Activated T-cell treated with anti-CD3 and anti-CD28 coated beads, Interleukin-2, amount 50 U/mL, for 4 hours (primary cell): ENCODE measurements at regions not wholly inside any gene's neighbourhood (a gene's known extent, or its start where the extent isn't known, plus 50 kb on each side); places are given as distances from the start of the nearest gene placed in this dataset.
"Not testable (repeated sequence)": the region's sequence is repeated elsewhere in the genome, so short reads cannot be mapped to it uniquely, and the experiment has no call there.

Experiments
- ATAC-seq, 2 donors: fragments of 200-7000 bp; cut with Tn5 transposase; one replicate each; pipeline ENCODE4 v1.10.0; 2021
- DNase-seq: peaks from one replicate; pipeline ENCODE4 v3.0.0-alpha.2; 2020
- H3K27me3 Mint-ChIP-seq: one replicate; pipeline ENCODE4 v1.8.0; 2021; ENCODE audit warnings: low read depth, mixed read lengths
- H3K36me3 Mint-ChIP-seq: one replicate; pipeline ENCODE4 v1.8.0; 2022; ENCODE audit warnings: mixed read lengths; ENCODE audit not compliant: insufficient read depth
- H3K4me1 Mint-ChIP-seq: one replicate; pipeline ENCODE4 v1.8.0; 2021; ENCODE audit warnings: low read depth, mixed read lengths
- H3K4me3 Mint-ChIP-seq: one replicate; pipeline ENCODE4 v1.8.0; 2021; ENCODE audit warnings: mild to moderate bottlenecking, moderate library complexity, mixed read lengths
- H3K9me3 Mint-ChIP-seq: one replicate; pipeline ENCODE4 v1.8.0; 2021; ENCODE audit warnings: mixed read lengths

DNA sequence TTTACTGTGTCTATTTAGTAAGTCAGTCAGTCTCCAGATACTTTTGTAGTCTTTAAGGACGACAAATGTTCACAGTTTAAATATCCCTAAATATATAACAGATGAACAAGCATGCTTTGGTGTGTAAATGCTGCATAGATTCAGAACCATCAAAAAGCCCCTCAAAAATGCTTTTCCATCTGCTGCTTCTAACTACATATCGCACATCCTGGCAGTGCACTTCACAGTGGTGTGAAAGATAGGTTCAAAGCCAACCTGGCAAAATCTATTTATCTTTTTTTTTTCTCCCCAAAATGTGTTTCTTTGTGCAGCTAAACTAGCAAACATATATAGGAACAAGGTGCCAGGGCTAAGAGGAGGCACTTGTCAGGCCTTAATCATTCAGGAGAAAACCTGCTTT is 753.8 kb downstream of the PLCL1 start:
- no peaks in the 10 kb centered on the region for H3K36me3 Mint-ChIP-seq
- no peak for ATAC-seq
- H3K4me1 Mint-ChIP-seq: no peaks in the 10 kb centered on the region
- H3K9me3 Mint-ChIP-seq: peaks cover 17% of the 10 kb centered on the region
- no peak overlapping the region for H3K4me3 Mint-ChIP-seq
- DNase-seq: no peak
- H3K27me3 Mint-ChIP-seq: no peaks in the 10 kb centered on the region

DNA sequence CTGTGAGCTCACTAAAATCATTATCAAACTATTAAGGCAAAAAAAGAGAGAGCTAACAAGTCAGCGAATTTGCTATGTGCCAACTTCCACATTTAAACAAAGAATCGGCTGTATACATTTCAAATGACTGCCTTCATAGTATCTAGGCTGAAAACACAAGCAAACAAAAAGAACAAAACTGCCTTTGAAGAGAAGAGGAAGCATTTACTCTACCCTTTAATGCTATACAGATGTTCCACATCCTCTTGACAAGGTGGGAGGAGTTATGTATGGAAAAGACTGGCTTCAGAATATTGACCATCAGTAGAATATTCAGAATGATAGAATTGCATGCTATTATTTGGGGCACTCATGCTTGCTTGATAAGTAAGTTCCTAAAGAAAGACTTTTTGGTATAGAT is 741.7 kb downstream of the PLCL1 start:
- H3K27me3 Mint-ChIP-seq: no peaks in the 10 kb centered on the region
- DNase-seq (no peak), ATAC-seq (no peak)
- no peak overlapping the region for H3K4me3 Mint-ChIP-seq
- no peaks in the 10 kb centered on the region for H3K36me3 Mint-ChIP-seq
- H3K9me3 Mint-ChIP-seq: no peaks in the 10 kb centered on the region
- H3K4me1 Mint-ChIP-seq: no peaks in the 10 kb centered on the region

DNA sequence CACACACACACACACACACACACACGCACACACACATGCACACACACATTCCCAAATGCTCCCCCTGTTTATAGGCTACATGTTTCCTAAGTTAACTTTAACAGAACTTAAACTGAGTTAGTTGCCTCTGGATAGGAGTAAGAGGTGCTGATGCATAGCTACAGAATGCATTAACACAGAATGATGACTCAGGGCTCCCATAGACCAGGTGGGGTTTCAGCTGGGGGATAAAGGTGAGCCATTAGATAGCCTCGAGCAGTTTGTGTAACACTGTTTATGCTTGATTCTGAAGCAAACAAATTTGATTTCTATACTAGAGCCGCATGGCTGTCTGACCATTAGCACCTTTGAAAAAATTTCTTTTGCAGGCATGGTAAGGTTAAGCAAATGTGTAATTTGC is 741.0 kb downstream of the PLCL1 start:
- DNase-seq (no peak), ATAC-seq (no peak)
- Mint-ChIP-seq H3K4me1 (no peaks in the 10 kb centered on the region), H3K36me3 (no peaks in the 10 kb centered on the region), H3K9me3 (no peaks in the 10 kb centered on the region), H3K27me3 (no peaks in the 10 kb centered on the region), H3K4me3 (no peak overlapping the region)

DNA sequence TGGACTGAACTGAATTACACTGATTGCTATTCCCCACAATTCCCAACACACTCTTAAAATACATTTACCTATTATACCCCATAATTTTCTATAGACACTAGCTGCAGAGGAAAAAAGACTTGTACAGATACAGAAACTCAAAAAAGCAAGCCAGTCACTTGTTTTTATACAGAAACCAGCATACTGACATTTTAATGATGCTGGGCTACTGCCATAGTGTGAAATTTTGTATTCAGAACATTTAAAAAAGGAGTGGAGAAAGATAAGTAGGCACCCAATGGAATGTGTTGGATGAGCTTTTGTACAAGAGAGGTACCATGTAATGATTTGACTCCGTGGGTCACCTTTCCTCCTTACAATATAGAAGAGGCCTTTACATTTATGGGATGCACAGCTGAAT is 740.1 kb downstream of the PLCL1 start:
- Mint-ChIP-seq H3K36me3 (no peaks in the 10 kb centered on the region), H3K4me1 (no peaks in the 10 kb centered on the region), H3K4me3 (no peak overlapping the region), H3K9me3 (no peaks in the 10 kb centered on the region), H3K27me3 (no peaks in the 10 kb centered on the region)
- ATAC-seq (no peak), DNase-seq (no peak)

DNA sequence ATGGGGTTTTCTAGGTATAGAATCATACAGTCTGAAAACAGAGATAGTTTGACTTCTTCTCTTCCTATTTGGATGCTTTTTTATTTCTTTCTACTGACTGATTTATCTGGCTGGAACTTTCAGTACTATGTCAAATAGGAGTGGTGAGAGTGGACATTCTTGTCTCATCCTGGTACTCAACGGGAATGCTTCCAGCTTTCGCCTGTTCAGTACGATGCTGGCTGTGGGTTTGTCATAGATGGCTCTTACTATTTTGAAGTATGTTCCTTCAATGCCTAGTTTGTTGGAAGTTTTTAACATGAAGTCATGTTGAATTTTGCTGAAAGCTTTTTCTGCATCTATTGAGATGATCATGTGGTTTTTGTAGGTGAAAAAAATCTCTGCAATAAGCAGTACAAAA is 730.4 kb downstream of the PLCL1 start:
- no peaks in the 10 kb centered on the region for H3K9me3 Mint-ChIP-seq
- no peaks in the 10 kb centered on the region for H3K36me3 Mint-ChIP-seq
- no peak for DNase-seq
- no peaks in the 10 kb centered on the region for H3K4me1 Mint-ChIP-seq
- no peak for ATAC-seq
- H3K4me3 Mint-ChIP-seq: no peak overlapping the region
- H3K27me3 Mint-ChIP-seq: no peaks in the 10 kb centered on the region

DNA sequence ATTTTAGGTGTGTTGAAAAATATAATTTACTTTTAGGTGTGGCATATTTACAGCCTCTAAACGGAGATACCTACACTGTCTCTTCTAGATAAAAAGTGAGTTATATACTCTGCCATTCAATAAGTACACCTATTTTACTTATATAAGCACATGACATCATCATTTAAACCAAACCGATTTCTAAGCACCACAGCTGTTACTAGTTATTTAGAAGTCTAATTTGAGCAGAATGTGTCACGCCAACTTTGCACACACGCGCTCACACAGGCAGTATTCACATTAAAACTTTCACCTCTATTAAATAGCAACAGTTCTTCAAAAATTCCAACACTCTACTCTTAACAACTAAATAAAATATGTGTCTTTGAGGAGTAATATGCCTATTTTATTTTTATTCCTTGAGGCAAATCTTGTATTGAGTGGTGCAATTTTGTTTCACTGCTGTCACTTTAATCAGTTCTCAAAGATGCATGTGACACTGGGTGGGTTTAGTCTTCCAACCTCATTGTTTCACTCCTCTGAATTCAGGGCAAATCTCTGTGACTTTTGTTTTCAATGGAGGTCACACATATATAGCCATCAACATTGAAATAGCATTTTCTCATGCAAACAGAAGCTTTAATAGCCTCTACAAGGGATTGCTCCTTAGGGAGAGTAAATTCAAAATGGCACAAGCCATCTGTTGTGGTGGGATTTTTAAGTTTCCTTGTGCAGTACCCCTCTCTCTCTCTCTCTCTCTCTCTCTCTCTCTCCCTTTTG is 721.0 kb downstream of the PLCL1 start:
- ATAC-seq (no peak), DNase-seq (no peak)
- Mint-ChIP-seq H3K4me1 (no peaks in the 10 kb centered on the region), H3K9me3 (no peaks in the 10 kb centered on the region), H3K27me3 (peaks cover 4% of the 10 kb centered on the region), H3K36me3 (no peaks in the 10 kb centered on the region), H3K4me3 (no peak overlapping the region)

DNA sequence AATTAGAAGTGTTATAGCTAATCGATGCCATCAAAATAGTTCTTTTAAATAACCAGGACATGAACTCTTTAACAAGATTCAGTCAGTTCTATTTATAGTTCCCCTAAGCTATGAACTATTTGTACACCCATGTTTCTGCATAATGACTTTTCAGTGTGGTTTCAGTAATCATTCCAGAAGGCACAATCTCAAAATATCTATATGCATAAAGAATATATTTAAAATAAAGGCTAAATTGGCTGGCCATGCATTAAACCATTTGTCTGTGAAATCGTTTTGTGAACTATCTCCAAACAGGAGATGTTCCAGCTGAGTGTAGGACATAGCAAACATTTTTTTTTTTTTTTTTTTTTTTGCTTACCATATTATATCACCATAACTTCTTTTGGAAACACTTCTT is 719.3 kb downstream of the PLCL1 start:
- no peaks in the 10 kb centered on the region for H3K4me1 Mint-ChIP-seq
- ATAC-seq: no peak

DNA sequence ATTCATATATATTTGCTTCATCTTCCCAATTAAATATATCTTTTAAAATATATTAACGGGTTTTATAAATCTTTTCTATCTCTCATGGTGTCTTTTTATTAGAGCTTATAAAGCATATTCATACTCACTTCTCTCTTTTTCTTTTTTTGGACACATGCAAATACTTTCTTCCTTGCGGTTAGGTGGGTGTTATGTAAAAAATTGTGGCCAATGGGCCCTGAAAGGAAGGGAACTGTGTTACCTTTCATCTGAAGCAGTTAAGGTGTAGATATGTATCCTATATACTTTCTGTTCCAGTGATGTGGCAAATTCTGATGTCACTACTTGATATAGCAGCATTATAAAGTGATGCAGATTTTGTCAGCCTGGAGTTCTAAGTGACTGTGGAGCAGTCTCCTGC is 714.5 kb downstream of the PLCL1 start:
- no peaks in the 10 kb centered on the region for H3K9me3 Mint-ChIP-seq
- ATAC-seq: no peak
- no peak overlapping the region for H3K4me3 Mint-ChIP-seq
- no peak for DNase-seq
- H3K27me3 Mint-ChIP-seq: no peaks in the 10 kb centered on the region
- no peaks in the 10 kb centered on the region for H3K4me1 Mint-ChIP-seq
- H3K36me3 Mint-ChIP-seq: no peaks in the 10 kb centered on the region

More for the DNA sequence above, 719.3 kb downstream of the PLCL1 start:
- no peak for DNase-seq
- peaks cover 4% of the 10 kb centered on the region for H3K27me3 Mint-ChIP-seq
- H3K9me3 Mint-ChIP-seq: no peaks in the 10 kb centered on the region
- H3K4me3 Mint-ChIP-seq: no peak overlapping the region
- H3K36me3 Mint-ChIP-seq: no peaks in the 10 kb centered on the region

DNA sequence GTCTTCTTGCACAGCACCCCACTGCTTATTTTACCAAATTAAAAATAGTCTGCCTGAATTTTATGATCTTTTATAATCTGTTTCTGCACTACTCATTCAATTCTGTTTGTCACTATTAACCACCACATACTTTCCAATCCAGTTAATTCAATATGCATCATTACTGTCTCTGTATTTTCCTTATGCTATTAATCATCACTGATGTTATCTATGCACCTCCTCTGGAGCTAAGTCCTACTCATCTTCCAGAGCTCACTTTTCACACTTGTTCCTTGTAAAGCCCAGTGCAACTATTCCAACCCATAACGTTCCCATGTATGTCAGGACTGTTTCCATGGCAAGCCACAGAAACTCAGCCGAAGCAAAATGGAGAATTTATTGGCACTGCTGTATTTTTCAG is 713.6 kb downstream of the PLCL1 start:
- H3K4me1 Mint-ChIP-seq: no peaks in the 10 kb centered on the region
- H3K4me3 Mint-ChIP-seq: no peak overlapping the region
- no peaks in the 10 kb centered on the region for H3K27me3 Mint-ChIP-seq
- no peak for DNase-seq
- ATAC-seq: no peak
- H3K36me3 Mint-ChIP-seq: no peaks in the 10 kb centered on the region
- no peaks in the 10 kb centered on the region for H3K9me3 Mint-ChIP-seq

DNA sequence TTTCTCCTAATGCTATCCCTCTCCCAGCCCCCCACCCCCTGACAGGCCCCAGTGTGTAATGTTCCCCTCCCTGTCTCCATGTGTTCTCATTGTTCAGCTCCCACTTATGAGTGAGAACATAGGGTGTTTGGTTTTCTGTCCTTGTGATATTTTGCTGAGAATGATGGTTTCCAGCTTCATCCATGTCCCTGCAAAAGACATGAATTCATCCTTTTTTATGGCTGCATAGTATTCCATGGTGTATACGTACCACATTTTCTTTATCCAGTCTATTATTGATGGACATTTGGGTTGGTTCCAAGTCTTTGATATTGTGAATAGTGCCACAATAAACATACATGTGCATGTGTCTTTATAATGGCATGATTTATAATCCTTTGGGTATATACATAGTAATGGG is 704.2 kb downstream of the PLCL1 start:
- ATAC-seq, DNase-seq, H3K36me3 Mint-ChIP-seq, H3K4me1 Mint-ChIP-seq, H3K27me3 Mint-ChIP-seq, H3K4me3 Mint-ChIP-seq: not testable (repeated sequence)
- H3K9me3 Mint-ChIP-seq: peaks cover 14% of the 10 kb centered on the region

DNA sequence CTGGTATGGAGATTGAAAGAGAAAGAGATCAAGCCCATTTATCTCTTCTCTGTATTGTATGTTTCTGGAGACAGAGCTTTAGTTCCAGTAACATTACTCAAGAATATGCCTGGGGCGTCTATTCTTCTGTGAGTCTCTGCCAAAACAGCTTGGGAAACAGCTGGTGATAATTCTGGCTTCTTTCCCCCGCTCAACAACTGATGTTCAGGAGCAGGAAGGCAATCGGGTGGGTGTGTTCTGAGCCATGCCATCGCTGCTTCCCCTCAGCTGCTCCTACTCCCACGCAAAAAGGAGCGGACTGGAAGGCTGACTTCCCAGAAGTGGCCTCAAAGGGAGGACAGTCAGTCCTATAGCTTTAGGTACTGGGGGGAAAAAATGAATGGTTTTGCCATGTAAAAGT is 695.1 kb downstream of the PLCL1 start:
- no peaks in the 10 kb centered on the region for H3K36me3 Mint-ChIP-seq
- no peaks in the 10 kb centered on the region for H3K4me1 Mint-ChIP-seq
- H3K9me3 Mint-ChIP-seq: no peaks in the 10 kb centered on the region
- ATAC-seq: no peak
- no peak overlapping the region for H3K4me3 Mint-ChIP-seq
- H3K27me3 Mint-ChIP-seq: no peaks in the 10 kb centered on the region
- DNase-seq: no peak

DNA sequence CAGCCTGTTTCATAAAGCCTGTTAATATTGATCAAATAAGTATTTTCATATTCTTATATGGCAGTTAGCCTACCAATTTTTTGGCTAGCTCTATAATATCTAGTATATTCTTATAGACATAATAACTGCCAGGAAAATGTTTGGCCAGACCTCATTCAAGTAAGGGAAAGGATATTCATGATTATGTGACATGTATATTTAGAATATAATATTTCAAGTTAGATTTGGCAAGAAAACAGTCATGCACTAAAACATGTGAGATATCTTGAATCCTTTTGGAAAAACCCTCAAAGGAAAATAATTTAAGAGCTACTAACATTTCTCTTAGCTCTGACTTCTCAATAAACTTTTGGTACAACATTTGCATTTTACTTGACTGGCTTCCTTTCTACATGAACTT is 694.1 kb downstream of the PLCL1 start:
- Mint-ChIP-seq H3K4me1 (no peaks in the 10 kb centered on the region), H3K9me3 (no peaks in the 10 kb centered on the region), H3K27me3 (no peaks in the 10 kb centered on the region), H3K36me3 (no peaks in the 10 kb centered on the region), H3K4me3 (no peak overlapping the region)
- DNase-seq: no peak
- ATAC-seq: no peak

DNA sequence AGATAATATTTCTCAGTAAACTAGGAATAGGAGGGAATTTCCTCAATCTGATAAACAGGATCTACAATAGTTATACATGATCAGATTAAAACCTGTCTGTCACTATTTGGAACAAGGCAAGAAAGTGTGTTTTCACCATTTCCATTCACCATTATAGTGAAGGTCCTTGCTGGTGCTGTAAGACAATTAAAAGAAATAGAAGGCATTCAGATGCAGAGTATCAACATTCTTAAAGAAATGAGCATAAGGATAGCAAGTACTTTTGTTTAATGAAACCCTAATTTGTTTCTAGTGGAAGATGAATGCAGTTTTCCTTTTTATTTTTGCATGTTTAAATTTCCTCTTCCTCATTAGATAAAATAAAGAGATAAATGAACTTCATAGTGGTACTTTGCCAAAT is 693.7 kb downstream of the PLCL1 start:
- no peaks in the 10 kb centered on the region for H3K27me3 Mint-ChIP-seq
- H3K36me3 Mint-ChIP-seq: no peaks in the 10 kb centered on the region
- no peaks in the 10 kb centered on the region for H3K4me1 Mint-ChIP-seq
- ATAC-seq (no peak), DNase-seq (no peak)
- no peaks in the 10 kb centered on the region for H3K9me3 Mint-ChIP-seq
- no peak overlapping the region for H3K4me3 Mint-ChIP-seq

DNA sequence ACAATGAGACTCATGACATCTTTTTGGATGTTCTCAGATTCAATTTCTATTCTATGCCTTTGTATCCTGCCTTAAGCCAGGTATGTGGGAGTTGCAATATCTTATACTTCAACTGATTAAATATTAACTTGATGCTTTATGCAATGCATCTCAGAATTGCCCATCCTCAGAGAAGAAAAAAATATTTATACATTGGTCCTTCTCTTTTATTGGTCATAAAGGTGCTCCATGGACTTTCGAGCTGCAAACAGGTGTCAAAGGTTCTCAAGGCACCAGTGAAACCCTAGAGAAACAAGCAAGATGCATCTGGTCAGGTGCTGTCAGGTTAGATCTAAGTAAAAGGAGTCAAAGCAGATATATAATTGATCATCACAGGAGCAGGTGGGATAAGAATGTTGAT is 690.5 kb downstream of the PLCL1 start:
- Mint-ChIP-seq H3K4me1 (no peaks in the 10 kb centered on the region), H3K9me3 (no peaks in the 10 kb centered on the region), H3K36me3 (no peaks in the 10 kb centered on the region), H3K27me3 (no peaks in the 10 kb centered on the region), H3K4me3 (no peak overlapping the region)
- ATAC-seq (no peak), DNase-seq (no peak)

DNA sequence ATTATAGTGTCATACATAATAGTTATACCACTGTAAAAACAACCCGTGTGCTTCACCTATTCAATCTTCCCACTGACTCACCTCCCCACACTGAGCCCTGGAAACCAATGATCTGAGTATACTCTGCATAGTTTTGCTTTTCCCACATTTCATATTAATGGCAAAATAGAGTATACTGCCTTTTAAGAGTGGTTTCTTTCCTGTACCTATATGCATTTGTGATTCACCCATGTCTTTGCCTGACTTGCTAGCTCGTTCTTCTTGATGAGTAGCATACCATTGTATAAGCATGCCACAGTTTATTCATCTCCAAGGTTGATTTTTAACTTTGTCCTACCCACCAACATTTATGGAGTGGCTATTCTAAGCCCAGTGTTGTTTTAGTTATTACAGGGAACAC is 686.4 kb downstream of the PLCL1 start:
- Mint-ChIP-seq H3K36me3 (no peaks in the 10 kb centered on the region), H3K9me3 (no peaks in the 10 kb centered on the region), H3K4me3 (no peak overlapping the region), H3K27me3 (no peaks in the 10 kb centered on the region), H3K4me1 (no peaks in the 10 kb centered on the region)
- DNase-seq (no peak), ATAC-seq (no peak)

DNA sequence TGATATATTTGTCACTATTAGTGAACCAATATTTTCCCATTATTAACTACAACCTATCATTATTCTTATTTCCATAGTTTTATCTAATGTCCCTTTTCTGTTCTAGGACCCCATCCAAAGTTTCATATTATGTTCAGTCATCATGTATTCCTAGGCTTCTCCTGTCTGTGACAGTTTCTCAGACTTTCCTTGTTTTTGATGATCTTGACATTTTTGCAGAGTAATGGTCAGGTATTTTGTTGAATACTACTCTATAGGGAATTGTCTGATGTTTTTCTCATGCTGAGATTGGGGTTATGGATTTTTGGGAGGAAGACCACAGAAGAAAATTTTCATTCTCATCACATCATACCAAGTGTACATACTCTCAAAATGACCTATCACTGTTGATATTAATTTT is 684.6 kb downstream of the PLCL1 start:
- Mint-ChIP-seq H3K27me3 (no peaks in the 10 kb centered on the region), H3K9me3 (no peaks in the 10 kb centered on the region), H3K4me1 (no peaks in the 10 kb centered on the region), H3K36me3 (no peaks in the 10 kb centered on the region), H3K4me3 (no peak overlapping the region)
- ATAC-seq (no peak), DNase-seq (no peak)
